WTC11 (cell line): ENCODE measurements at regions not wholly inside any gene's neighbourhood (a gene's known extent, or its start where the extent isn't known, plus 50 kb on each side); places are given as distances from the start of the nearest gene placed in this dataset.

ENCODE experiments used
- ATAC-seq: fragments of 200-7000 bp; cut with Tn5 transposase; 2 replicates; pipeline ENCODE4 v1.10.0; 2021; ENCODE audit warnings: mild to moderate bottlenecking, moderate library complexity
- CTCF ChIA-PET: fragments of 300-600 bp; sonication (Branson Sonifier 250); formaldehyde crosslinking; loops from one replicate; lab custom pipeline; 2021; ENCODE audit warnings: antibody characterized with exemption; lab: Charles Lee
- POLR2A ChIA-PET: fragments of 350-600 bp; sonication (Branson Sonifier 250); formaldehyde crosslinking; loops from one replicate; lab custom pipeline; 2021; ENCODE audit warnings: antibody characterized with exemption; lab: Charles Lee
- DNase-seq: peaks from one replicate; pipeline ENCODE4 v3.0.0; 2021; ENCODE audit warnings: low spot score
- H3K27ac Mint-ChIP-seq: 2 replicates; pipeline ENCODE4 v1.8.0; 2021; ENCODE audit warnings: mixed read lengths
- H3K27me3 Mint-ChIP-seq: 2 replicates; pipeline ENCODE4 v1.8.0; 2021; ENCODE audit warnings: low read depth, mild to moderate bottlenecking, moderate library complexity, mixed read lengths
- H3K36me3 Mint-ChIP-seq: 2 replicates; pipeline ENCODE4 v1.8.0; 2021; ENCODE audit warnings: mixed read lengths
- H3K4me1 Mint-ChIP-seq: 2 replicates; pipeline ENCODE4 v1.8.0; 2022; ENCODE audit warnings: mixed read lengths
- H3K4me3 Mint-ChIP-seq: 2 replicates; pipeline ENCODE4 v1.8.0; 2021; ENCODE audit warnings: mild to moderate bottlenecking, moderate library complexity, mixed read lengths
- H3K9me3 Mint-ChIP-seq: 2 replicates; pipeline ENCODE4 v1.8.0; 2021; ENCODE audit warnings: mixed read lengths
- ARID4B ChIP-seq: sonication (generic); formaldehyde crosslinking; IDR thresholded peaks from 2 replicates; pipeline ENCODE4 v1.8.0; 2023; ENCODE audit warnings: missing genetic modification reagents, mild to moderate bottlenecking, borderline replicate concordance
- ATF2 ChIP-seq: sonication (generic); formaldehyde crosslinking; IDR thresholded peaks from 2 replicates; pipeline ENCODE4 v1.8.1; 2022; ENCODE audit warnings: low read depth, missing genetic modification reagents, borderline replicate concordance
- GRHL2 ChIP-seq: fragments of 250-450 bp; sonication (Bioruptor Pico); IDR thresholded peaks from 2 replicates; pipeline ENCODE4 v1.8.0; 2022; ENCODE audit warnings: mild to moderate bottlenecking, moderate library complexity; ENCODE audit not compliant: insufficient replicate concordance, severe bottlenecking
- NR2C2 ChIP-seq: sonication (generic); formaldehyde crosslinking; IDR thresholded peaks from 2 replicates; pipeline ENCODE4 v1.8.0; 2022; ENCODE audit warnings: mild to moderate bottlenecking, missing genetic modification reagents
- RORB ChIP-seq: fragments of 250-450 bp; sonication (Bioruptor Pico); IDR thresholded peaks from 2 replicates; pipeline ENCODE4 v1.9.0; 2021; ENCODE audit warnings: mild to moderate bottlenecking
- SMAD4 ChIP-seq: sonication (generic); formaldehyde crosslinking; IDR thresholded peaks from 2 replicates; pipeline ENCODE4 v1.8.0; 2022; ENCODE audit warnings: mild to moderate bottlenecking, missing genetic modification reagents
- SP1 ChIP-seq: sonication (generic); formaldehyde crosslinking; conservative IDR thresholded peaks from 2 replicates; pipeline ENCODE4 v1.8.1; 2022; ENCODE audit warnings: missing genetic modification reagents
- ZBTB21 ChIP-seq: sonication (generic); formaldehyde crosslinking; IDR thresholded peaks from 2 replicates; pipeline ENCODE4 v1.8.1; 2023; ENCODE audit warnings: mild to moderate bottlenecking, missing genetic modification reagents, borderline replicate concordance
- ZNF671 ChIP-seq: fragments of 250-450 bp; sonication (Bioruptor Pico); IDR thresholded peaks from 2 replicates; pipeline ENCODE4 v1.8.0; 2021; ENCODE audit warnings: mild to moderate bottlenecking
- TF ChIP-seq, protein P1 (sequence below): fragments of 250-450 bp; sonication (Bioruptor Pico); IDR thresholded peaks from 2 replicates; pipeline ENCODE4 v1.8.0; 2021; ENCODE audit warnings: mild to moderate bottlenecking
- TF ChIP-seq, protein P2 (sequence below): fragments of 250-450 bp; sonication (Bioruptor Pico); IDR thresholded peaks from 2 replicates; pipeline ENCODE4 v1.9.0; 2021; ENCODE audit warnings: mild to moderate bottlenecking, borderline replicate concordance
- TF ChIP-seq, protein P3 (sequence below): sonication (generic); formaldehyde crosslinking; IDR thresholded peaks from 2 replicates; pipeline ENCODE4 v1.8.1; 2022; ENCODE audit warnings: mild to moderate bottlenecking, missing genetic modification reagents, moderate library complexity, borderline replicate concordance
- TF ChIP-seq, protein P4 (sequence below): fragments of 250-450 bp; sonication (Bioruptor Pico); IDR thresholded peaks from 2 replicates; pipeline ENCODE4 v1.9.0; 2021; ENCODE audit warnings: mild to moderate bottlenecking
- TF ChIP-seq, protein P5 (sequence below): sonication (generic); formaldehyde crosslinking; IDR thresholded peaks from 2 replicates; pipeline ENCODE4 v1.8.1; 2022; ENCODE audit warnings: low read depth, mild to moderate bottlenecking, moderate library complexity, missing genetic modification reagents, borderline replicate concordance
- TF ChIP-seq, protein P6 (sequence below): sonication (generic); formaldehyde crosslinking; IDR thresholded peaks from 2 replicates; pipeline ENCODE4 v1.8.0; 2023; ENCODE audit warnings: missing genetic modification reagents

DNA sequence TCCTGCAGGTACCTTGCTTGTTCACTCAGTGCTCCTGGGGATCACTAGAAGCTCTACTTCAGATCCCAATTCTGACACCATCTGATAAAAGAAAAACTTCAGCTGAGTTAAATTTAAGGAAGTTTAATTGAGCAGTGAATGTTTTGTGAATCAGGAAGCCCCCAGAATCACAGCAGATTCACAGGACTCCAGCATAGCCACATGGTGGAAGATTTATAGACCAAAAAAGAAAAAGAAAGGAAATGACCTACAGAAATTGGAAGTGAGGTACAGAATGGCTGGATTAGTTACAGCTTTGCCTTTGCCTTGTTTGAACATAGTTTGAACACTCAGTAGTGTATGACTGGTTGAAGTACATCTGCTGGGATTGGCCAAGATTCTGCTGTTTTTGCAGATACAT is 182.7 kb upstream of the SCN7A start:
- POLR2A ChIA-PET: no interaction called here
- Mint-ChIP-seq H3K36me3 (peaks cover 5% of the 10 kb centered on the region; the same call in 1 of the 2 replicates), H3K27ac (no peak overlapping the region), H3K4me3 (no peak overlapping the region), H3K4me1 (no peaks in the 10 kb centered on the region), H3K27me3 (no peaks in the 10 kb centered on the region), H3K9me3 (peaks cover 13% of the 10 kb centered on the region)
- CTCF ChIA-PET: no interaction called here
- ATAC-seq (no peak), DNase-seq (no peak)
- no peak for TF ChIP-seq ZNF671
- TF ChIP-seq GRHL2 (CRISPR knock-in tag): no peak
- TF ChIP-seq, protein P1, sequence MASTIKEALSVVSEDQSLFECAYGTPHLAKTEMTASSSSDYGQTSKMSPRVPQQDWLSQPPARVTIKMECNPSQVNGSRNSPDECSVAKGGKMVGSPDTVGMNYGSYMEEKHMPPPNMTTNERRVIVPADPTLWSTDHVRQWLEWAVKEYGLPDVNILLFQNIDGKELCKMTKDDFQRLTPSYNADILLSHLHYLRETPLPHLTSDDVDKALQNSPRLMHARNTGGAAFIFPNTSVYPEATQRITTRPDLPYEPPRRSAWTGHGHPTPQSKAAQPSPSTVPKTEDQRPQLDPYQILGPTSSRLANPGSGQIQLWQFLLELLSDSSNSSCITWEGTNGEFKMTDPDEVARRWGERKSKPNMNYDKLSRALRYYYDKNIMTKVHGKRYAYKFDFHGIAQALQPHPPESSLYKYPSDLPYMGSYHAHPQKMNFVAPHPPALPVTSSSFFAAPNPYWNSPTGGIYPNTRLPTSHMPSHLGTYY: no peak
- TF ChIP-seq SMAD4: no peak
- TF ChIP-seq, protein P2, sequence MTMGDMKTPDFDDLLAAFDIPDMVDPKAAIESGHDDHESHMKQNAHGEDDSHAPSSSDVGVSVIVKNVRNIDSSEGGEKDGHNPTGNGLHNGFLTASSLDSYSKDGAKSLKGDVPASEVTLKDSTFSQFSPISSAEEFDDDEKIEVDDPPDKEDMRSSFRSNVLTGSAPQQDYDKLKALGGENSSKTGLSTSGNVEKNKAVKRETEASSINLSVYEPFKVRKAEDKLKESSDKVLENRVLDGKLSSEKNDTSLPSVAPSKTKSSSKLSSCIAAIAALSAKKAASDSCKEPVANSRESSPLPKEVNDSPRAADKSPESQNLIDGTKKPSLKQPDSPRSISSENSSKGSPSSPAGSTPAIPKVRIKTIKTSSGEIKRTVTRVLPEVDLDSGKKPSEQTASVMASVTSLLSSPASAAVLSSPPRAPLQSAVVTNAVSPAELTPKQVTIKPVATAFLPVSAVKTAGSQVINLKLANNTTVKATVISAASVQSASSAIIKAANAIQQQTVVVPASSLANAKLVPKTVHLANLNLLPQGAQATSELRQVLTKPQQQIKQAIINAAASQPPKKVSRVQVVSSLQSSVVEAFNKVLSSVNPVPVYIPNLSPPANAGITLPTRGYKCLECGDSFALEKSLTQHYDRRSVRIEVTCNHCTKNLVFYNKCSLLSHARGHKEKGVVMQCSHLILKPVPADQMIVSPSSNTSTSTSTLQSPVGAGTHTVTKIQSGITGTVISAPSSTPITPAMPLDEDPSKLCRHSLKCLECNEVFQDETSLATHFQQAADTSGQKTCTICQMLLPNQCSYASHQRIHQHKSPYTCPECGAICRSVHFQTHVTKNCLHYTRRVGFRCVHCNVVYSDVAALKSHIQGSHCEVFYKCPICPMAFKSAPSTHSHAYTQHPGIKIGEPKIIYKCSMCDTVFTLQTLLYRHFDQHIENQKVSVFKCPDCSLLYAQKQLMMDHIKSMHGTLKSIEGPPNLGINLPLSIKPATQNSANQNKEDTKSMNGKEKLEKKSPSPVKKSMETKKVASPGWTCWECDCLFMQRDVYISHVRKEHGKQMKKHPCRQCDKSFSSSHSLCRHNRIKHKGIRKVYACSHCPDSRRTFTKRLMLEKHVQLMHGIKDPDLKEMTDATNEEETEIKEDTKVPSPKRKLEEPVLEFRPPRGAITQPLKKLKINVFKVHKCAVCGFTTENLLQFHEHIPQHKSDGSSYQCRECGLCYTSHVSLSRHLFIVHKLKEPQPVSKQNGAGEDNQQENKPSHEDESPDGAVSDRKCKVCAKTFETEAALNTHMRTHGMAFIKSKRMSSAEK (CRISPR knock-in tag): no peak
- TF ChIP-seq, protein P3, sequence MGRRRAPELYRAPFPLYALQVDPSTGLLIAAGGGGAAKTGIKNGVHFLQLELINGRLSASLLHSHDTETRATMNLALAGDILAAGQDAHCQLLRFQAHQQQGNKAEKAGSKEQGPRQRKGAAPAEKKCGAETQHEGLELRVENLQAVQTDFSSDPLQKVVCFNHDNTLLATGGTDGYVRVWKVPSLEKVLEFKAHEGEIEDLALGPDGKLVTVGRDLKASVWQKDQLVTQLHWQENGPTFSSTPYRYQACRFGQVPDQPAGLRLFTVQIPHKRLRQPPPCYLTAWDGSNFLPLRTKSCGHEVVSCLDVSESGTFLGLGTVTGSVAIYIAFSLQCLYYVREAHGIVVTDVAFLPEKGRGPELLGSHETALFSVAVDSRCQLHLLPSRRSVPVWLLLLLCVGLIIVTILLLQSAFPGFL (CRISPR knock-in tag): no peak

DNA sequence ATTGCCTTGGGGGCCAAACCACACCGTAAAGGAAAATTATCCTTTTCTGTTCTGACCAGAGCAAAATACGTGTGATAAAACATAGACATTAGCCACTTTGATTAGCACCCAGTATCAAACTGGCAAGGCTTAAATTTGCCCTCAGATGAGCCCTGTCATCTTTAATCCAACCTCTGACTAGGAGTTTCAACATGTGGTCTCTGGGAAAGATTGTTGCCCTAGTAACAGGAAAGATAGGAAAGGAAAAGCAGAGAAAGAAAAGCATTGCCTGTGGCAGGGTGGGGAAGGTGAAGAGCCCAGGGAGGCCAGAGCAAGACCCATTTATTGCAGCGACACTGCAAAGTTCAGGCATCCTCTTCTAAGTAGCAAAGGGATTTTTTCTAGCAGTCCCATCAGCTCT is 181.5 kb upstream of the SCN7A start:
- Mint-ChIP-seq H3K4me3 (no peak overlapping the region), H3K27ac (no peak overlapping the region), H3K27me3 (no peaks in the 10 kb centered on the region), H3K9me3 (peaks cover 13% of the 10 kb centered on the region), H3K4me1 (no peaks in the 10 kb centered on the region), H3K36me3 (peaks cover 5% of the 10 kb centered on the region; the same call in 1 of the 2 replicates)
- ChIA-PET POLR2A (no interaction called here), CTCF (no interaction called here)
- TF ChIP-seq ZBTB21 (CRISPR knock-in tag): no peak
- no peak for TF ChIP-seq ARID4B (CRISPR knock-in tag)
- no peak for TF ChIP-seq ATF2 (CRISPR knock-in tag)
- TF ChIP-seq, protein P1: no peak
- TF ChIP-seq SP1 (CRISPR knock-in tag): no peak
- TF ChIP-seq, protein P4, sequence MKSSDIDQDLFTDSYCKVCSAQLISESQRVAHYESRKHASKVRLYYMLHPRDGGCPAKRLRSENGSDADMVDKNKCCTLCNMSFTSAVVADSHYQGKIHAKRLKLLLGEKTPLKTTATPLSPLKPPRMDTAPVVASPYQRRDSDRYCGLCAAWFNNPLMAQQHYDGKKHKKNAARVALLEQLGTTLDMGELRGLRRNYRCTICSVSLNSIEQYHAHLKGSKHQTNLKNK (CRISPR knock-in tag): no peak
- no peak for TF ChIP-seq NR2C2 (CRISPR knock-in tag)
- no peak for TF ChIP-seq RORB (CRISPR knock-in tag)
- TF ChIP-seq, protein P5, sequence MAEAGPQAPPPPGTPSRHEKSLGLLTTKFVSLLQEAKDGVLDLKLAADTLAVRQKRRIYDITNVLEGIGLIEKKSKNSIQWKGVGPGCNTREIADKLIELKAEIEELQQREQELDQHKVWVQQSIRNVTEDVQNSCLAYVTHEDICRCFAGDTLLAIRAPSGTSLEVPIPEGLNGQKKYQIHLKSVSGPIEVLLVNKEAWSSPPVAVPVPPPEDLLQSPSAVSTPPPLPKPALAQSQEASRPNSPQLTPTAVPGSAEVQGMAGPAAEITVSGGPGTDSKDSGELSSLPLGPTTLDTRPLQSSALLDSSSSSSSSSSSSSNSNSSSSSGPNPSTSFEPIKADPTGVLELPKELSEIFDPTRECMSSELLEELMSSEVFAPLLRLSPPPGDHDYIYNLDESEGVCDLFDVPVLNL: no peak
- TF ChIP-seq, protein P6, sequence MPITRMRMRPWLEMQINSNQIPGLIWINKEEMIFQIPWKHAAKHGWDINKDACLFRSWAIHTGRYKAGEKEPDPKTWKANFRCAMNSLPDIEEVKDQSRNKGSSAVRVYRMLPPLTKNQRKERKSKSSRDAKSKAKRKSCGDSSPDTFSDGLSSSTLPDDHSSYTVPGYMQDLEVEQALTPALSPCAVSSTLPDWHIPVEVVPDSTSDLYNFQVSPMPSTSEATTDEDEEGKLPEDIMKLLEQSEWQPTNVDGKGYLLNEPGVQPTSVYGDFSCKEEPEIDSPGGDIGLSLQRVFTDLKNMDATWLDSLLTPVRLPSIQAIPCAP: no peak
- ATAC-seq (no peak), DNase-seq (no peak)
